ENCODE measurements at regions not wholly inside any gene's neighbourhood (a gene's known extent, or its start where the extent isn't known, plus 50 kb on each side); places are given as distances from the start of the nearest gene placed in this dataset.

GRCh38 chr2:194769030-194769429 lies 888.0 kb upstream of the SLC39A10 start:
- Histone ChIP-seq H3K9ac (ENCODE audit: low read depth, low read length, poor library complexity, severe bottlenecking) (no peak overlapping the region), H3K9me2 (replicated peaks; ENCODE audit: low read depth, low read length) (no peaks in the 10 kb centered on the region), H3K4me3 (ENCODE audit: low read length, poor library complexity, severe bottlenecking) (no peak overlapping the region), H3K9me3 (ENCODE audit: insufficient read depth, low read depth, low read length) (no peaks in the 10 kb centered on the region), H2AFZ (ENCODE audit: low read length) (no peak overlapping the region), H3F3A (ENCODE audit: low read depth) (no peaks in the 10 kb centered on the region), H4K20me1 (ENCODE audit: insufficient read depth, low read length, poor library complexity, severe bottlenecking) (no peaks in the 10 kb centered on the region), H3K4me1 (ENCODE audit: insufficient read depth, low read length, poor library complexity, severe bottlenecking) (no peaks in the 10 kb centered on the region), H3K79me2 (ENCODE audit: insufficient read depth, low read length) (no peaks in the 10 kb centered on the region), H3K27me3 (ENCODE audit: insufficient read depth, low read length, poor library complexity, severe bottlenecking) (no peaks in the 10 kb centered on the region), H3K36me3 (ENCODE audit: insufficient read depth, low read length) (no peaks in the 10 kb centered on the region), H3K4me2 (ENCODE audit: low read depth, low read length, poor library complexity, severe bottlenecking) (no peak overlapping the region)
- TF ChIP-seq CTCF (conservative IDR thresholded peaks at IDR 0.05; ENCODE audit: low read length): no peak
- TF ChIP-seq EZH2phosphoT487 (IDR thresholded peaks at IDR 0.05; ENCODE audit: borderline replicate concordance): no peak

GRCh38 chr2:194765723-194766122 lies 891.3 kb upstream of the SLC39A10 start:
- Histone ChIP-seq H3K4me2 (ENCODE audit: low read depth, low read length, poor library complexity, severe bottlenecking) (no peak overlapping the region), H2AFZ (ENCODE audit: low read length) (no peak overlapping the region), H3K36me3 (ENCODE audit: insufficient read depth, low read length) (no peaks in the 10 kb centered on the region), H4K20me1 (ENCODE audit: insufficient read depth, low read length, poor library complexity, severe bottlenecking) (no peaks in the 10 kb centered on the region), H3F3A (ENCODE audit: low read depth) (no peaks in the 10 kb centered on the region), H3K4me1 (ENCODE audit: insufficient read depth, low read length, poor library complexity, severe bottlenecking) (no peaks in the 10 kb centered on the region), H3K4me3 (ENCODE audit: low read length, poor library complexity, severe bottlenecking) (no peak overlapping the region), H3K79me2 (ENCODE audit: insufficient read depth, low read length) (no peaks in the 10 kb centered on the region), H3K27me3 (ENCODE audit: insufficient read depth, low read length, poor library complexity, severe bottlenecking) (no peaks in the 10 kb centered on the region), H3K9ac (ENCODE audit: low read depth, low read length, poor library complexity, severe bottlenecking) (no peak overlapping the region), H3K9me3 (ENCODE audit: insufficient read depth, low read depth, low read length) (no peaks in the 10 kb centered on the region), H3K9me2 (replicated peaks; ENCODE audit: low read depth, low read length) (no peaks in the 10 kb centered on the region)
- TF ChIP-seq EZH2phosphoT487 (IDR thresholded peaks at IDR 0.05; ENCODE audit: borderline replicate concordance) (no peak), CTCF (conservative IDR thresholded peaks at IDR 0.05; ENCODE audit: low read length) (no peak)

GRCh38 chr2:194750926-194751325 lies 906.1 kb upstream of the SLC39A10 start:
- Histone ChIP-seq H3K9me2 (replicated peaks; ENCODE audit: low read depth, low read length) (no peaks in the 10 kb centered on the region), H3K79me2 (ENCODE audit: insufficient read depth, low read length) (no peaks in the 10 kb centered on the region), H3K4me2 (ENCODE audit: low read depth, low read length, poor library complexity, severe bottlenecking) (no peak overlapping the region), H4K20me1 (ENCODE audit: insufficient read depth, low read length, poor library complexity, severe bottlenecking) (no peaks in the 10 kb centered on the region), H3K9me3 (ENCODE audit: insufficient read depth, low read depth, low read length) (no peaks in the 10 kb centered on the region), H3K4me3 (ENCODE audit: low read length, poor library complexity, severe bottlenecking) (no peak overlapping the region), H3K36me3 (ENCODE audit: insufficient read depth, low read length) (no peaks in the 10 kb centered on the region), H3F3A (ENCODE audit: low read depth) (no peaks in the 10 kb centered on the region), H3K9ac (ENCODE audit: low read depth, low read length, poor library complexity, severe bottlenecking) (no peak overlapping the region), H3K27me3 (ENCODE audit: insufficient read depth, low read length, poor library complexity, severe bottlenecking) (no peaks in the 10 kb centered on the region), H2AFZ (ENCODE audit: low read length) (no peak overlapping the region), H3K4me1 (ENCODE audit: insufficient read depth, low read length, poor library complexity, severe bottlenecking) (no peaks in the 10 kb centered on the region)
- TF ChIP-seq EZH2phosphoT487 (IDR thresholded peaks at IDR 0.05; ENCODE audit: borderline replicate concordance): no peak
- TF ChIP-seq CTCF (conservative IDR thresholded peaks at IDR 0.05; ENCODE audit: low read length): no peak
